ENCODE measurements at regions not wholly inside any gene's neighbourhood (a gene's known extent, or its start where the extent isn't known, plus 50 kb on each side); places are given as distances from the start of the nearest gene placed in this dataset.

DNA sequence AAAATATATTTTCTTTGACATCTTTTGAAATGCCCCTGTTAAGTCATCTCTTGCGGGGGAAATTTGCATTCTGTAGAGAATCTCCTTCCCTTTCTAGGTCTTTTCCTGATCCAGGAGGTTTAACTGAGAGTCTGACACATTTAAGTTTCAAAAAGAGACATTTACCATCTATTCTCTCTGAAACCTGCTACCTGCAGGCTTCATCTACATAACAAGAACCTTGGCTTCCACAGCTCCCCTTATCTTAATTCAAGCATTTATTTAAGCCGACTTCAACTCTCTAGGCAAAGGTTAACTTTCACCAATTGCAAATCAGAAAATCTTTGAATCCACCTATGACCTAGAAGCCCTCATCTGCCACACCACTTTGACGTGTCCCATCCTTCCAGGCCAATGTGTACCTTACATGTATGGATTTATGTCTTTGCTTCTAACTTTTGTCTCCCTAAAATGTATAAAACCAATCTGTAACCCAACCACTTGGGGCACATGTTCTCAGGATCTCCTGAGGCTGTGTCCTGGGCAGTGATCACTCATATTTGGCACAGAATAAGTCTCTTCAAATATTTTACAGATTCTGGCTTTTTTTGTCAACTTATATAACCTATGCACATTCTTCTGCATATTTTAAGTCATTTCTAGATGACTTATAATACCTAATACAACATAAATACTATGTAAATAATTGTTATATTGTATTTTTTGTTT is 666.7 kb downstream of the UTRN start:
- TF ChIP-seq, protein P1, sequence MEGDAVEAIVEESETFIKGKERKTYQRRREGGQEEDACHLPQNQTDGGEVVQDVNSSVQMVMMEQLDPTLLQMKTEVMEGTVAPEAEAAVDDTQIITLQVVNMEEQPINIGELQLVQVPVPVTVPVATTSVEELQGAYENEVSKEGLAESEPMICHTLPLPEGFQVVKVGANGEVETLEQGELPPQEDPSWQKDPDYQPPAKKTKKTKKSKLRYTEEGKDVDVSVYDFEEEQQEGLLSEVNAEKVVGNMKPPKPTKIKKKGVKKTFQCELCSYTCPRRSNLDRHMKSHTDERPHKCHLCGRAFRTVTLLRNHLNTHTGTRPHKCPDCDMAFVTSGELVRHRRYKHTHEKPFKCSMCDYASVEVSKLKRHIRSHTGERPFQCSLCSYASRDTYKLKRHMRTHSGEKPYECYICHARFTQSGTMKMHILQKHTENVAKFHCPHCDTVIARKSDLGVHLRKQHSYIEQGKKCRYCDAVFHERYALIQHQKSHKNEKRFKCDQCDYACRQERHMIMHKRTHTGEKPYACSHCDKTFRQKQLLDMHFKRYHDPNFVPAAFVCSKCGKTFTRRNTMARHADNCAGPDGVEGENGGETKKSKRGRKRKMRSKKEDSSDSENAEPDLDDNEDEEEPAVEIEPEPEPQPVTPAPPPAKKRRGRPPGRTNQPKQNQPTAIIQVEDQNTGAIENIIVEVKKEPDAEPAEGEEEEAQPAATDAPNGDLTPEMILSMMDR (IDR thresholded peaks at IDR 0.05; ENCODE audit: partially characterized antibody, unreplicated experiment): no peak
- Mint-ChIP-seq H3K27ac (ENCODE audit: unreplicated experiment) (no peak overlapping the region), H3K36me3 (ENCODE audit: unreplicated experiment) (no peaks in the 10 kb centered on the region), H3K4me1 (ENCODE audit: low read depth, unreplicated experiment) (no peaks in the 10 kb centered on the region), H3K4me3 (ENCODE audit: unreplicated experiment) (no peak overlapping the region), H3K9me3 (ENCODE audit: unreplicated experiment) (no peaks in the 10 kb centered on the region), H3K27me3 (ENCODE audit: unreplicated experiment) (no peaks in the 10 kb centered on the region)
- no peak for DNase-seq

DNA sequence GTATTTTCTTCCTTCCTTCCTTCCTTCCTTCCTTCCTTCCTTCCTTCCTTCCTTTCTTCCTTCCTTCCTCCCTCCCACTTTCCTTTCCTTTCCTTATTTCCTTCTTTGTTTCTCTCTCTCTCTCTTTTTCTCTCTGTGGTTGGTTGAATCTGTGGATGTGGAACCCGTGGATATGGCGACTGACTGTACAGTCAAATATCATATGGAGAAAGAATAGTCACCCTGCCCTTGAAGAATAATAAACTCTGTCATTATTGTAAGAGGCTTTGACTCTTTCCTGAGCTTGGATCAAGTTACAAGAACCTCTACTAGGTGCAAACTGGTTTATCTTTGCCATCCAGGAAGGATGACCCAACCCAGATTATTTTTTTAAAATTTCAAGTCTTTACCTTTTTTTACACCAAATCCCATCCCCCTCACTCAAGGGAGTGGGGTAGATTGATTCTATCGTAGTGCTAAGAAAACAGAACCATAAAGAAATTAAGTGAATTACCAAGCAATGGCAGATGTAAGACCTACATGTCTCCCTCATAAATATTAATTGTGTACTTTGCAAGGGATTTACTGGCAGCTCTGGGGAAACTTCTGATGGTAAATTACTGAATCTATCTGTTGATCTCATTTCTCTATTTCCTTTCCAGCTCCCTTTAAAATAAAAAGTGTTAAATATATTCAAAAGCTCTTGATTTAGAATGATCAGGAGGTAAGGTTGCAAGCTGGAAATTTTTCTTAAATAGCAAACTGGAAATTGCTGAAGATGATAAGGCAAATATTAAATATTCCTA is 667.5 kb downstream of the UTRN start:
- Mint-ChIP-seq H3K4me1 (ENCODE audit: low read depth, unreplicated experiment) (no peaks in the 10 kb centered on the region), H3K4me3 (ENCODE audit: unreplicated experiment) (no peak overlapping the region), H3K36me3 (ENCODE audit: unreplicated experiment) (no peaks in the 10 kb centered on the region), H3K9me3 (ENCODE audit: unreplicated experiment) (no peaks in the 10 kb centered on the region), H3K27me3 (ENCODE audit: unreplicated experiment) (no peaks in the 10 kb centered on the region), H3K27ac (ENCODE audit: unreplicated experiment) (no peak overlapping the region)
- DNase-seq: no peak
- TF ChIP-seq, protein P1 (IDR thresholded peaks at IDR 0.05; ENCODE audit: partially characterized antibody, unreplicated experiment): no peak

DNA sequence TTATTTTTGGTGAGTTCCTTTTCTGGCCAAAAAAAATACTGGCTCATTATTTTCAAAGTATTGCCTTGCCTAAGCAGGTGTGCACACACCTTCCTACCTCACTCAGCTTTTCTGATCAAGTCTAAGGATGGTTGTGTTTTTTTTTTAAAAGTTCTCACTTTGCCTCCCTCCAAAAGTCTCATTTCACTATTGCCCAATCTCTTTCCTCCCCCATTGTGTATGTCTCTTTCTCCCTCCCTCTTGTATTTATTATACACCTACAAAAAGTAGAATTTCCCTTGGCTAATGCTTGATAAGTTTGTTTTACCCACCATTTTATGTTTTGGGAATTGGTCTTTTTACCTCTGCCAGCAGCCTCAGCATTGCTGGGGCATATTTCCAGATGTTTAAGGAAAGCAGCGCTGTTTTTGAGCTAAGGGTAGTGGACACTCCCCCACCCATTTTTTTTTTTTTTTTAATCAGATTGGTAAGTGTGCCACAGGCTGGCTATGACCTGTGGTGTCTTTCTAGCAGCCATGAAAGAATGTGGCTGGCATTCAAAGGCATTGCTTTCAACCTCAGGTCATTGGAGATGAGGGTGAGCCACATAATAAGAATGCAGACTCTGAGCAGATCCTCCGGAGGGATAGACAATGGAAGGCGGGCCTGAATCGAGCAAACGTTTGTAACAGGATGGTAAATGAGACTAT is 668.6 kb downstream of the UTRN start:
- Mint-ChIP-seq H3K9me3 (ENCODE audit: unreplicated experiment) (no peaks in the 10 kb centered on the region), H3K4me1 (ENCODE audit: low read depth, unreplicated experiment) (no peaks in the 10 kb centered on the region), H3K27ac (ENCODE audit: unreplicated experiment) (no peak overlapping the region), H3K4me3 (ENCODE audit: unreplicated experiment) (no peak overlapping the region), H3K36me3 (ENCODE audit: unreplicated experiment) (no peaks in the 10 kb centered on the region), H3K27me3 (ENCODE audit: unreplicated experiment) (no peaks in the 10 kb centered on the region)
- no peak for DNase-seq
- TF ChIP-seq, protein P1 (IDR thresholded peaks at IDR 0.05; ENCODE audit: partially characterized antibody, unreplicated experiment): no peak

DNA sequence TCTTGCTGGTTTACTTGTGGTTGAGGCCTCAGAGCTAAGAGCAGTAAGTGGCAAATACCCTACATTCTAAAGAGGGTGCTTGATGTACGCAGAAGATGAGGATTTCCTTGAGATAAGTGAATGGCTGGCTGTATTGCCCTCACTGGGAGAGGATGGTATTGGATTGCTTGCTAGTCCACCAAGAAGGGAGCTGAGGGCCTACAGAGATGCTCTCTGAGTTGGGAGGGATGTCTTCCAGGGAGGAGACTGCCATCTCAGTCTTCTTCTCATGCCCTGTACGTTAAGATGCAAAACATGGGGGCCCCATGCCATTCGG is 669.1 kb downstream of the UTRN start:
- DNase-seq: no peak
- Mint-ChIP-seq H3K27ac (ENCODE audit: unreplicated experiment) (no peak overlapping the region), H3K4me1 (ENCODE audit: low read depth, unreplicated experiment) (no peaks in the 10 kb centered on the region), H3K4me3 (ENCODE audit: unreplicated experiment) (no peak overlapping the region), H3K9me3 (ENCODE audit: unreplicated experiment) (no peaks in the 10 kb centered on the region), H3K36me3 (ENCODE audit: unreplicated experiment) (no peaks in the 10 kb centered on the region), H3K27me3 (ENCODE audit: unreplicated experiment) (no peaks in the 10 kb centered on the region)
- TF ChIP-seq, protein P1 (IDR thresholded peaks at IDR 0.05; ENCODE audit: partially characterized antibody, unreplicated experiment): no peak

DNA sequence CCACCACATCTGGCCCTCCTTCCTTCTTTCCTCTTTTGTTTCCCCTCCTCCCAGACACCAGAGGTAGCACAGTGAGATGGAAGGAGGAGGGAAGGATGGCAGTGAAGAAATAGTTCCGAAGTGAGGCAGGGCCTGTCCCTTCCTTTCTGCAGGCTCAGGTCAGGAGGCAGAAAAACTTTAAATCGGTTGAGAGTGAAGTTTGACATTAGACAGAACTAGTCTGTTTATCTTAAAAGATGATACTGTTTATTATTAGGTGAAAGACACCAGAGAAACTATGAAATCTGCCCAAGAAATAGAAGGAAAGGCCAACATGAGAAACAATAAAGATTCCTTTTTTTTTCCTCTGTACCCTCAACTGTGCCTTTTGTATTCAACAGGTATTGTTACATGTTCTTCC is 670.3 kb downstream of the UTRN start:
- Mint-ChIP-seq H3K4me3 (ENCODE audit: unreplicated experiment) (no peak overlapping the region), H3K27ac (ENCODE audit: unreplicated experiment) (no peak overlapping the region), H3K9me3 (ENCODE audit: unreplicated experiment) (no peaks in the 10 kb centered on the region), H3K27me3 (ENCODE audit: unreplicated experiment) (no peaks in the 10 kb centered on the region), H3K4me1 (ENCODE audit: low read depth, unreplicated experiment) (no peaks in the 10 kb centered on the region), H3K36me3 (ENCODE audit: unreplicated experiment) (no peaks in the 10 kb centered on the region)
- TF ChIP-seq, protein P1 (IDR thresholded peaks at IDR 0.05; ENCODE audit: partially characterized antibody, unreplicated experiment): no peak
- DNase-seq: no peak
